ENCODE measurements at regions not wholly inside any gene's neighbourhood (a gene's known extent, or its start where the extent isn't known, plus 50 kb on each side); places are given as distances from the start of the nearest gene placed in this dataset.

DNA sequence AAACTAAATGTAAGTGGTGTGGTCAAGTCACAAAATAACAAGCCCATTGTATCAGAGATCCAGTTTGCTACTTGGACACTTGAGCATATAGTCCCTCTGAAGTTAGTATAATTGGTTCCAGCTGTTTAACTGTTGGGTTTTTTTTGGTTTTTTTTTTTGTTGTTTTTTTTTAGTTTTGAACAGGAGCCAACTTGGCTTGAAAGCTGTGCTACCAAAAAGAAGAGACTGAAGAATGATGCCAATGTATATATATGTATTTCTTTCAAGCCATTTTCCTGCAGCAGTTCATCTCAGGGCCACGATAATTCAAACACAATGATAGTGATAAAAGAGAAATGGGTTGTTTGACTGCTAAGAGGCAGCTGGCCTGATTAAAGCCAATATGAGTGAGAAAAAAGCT is 138.3 kb downstream of the PCDH18 start:
- no peaks in the 10 kb centered on the region for H3K27me3 ChIP-seq (ENCODE audit: low read length)
- no peak for ATAC-seq
- H3K36me3 ChIP-seq (ENCODE audit: low read depth, low read length) = no peaks in the 10 kb centered on the region
- H4K20me1 ChIP-seq (ENCODE audit: low read length) = no peaks in the 10 kb centered on the region
- no peak overlapping the region for H3K27ac ChIP-seq (ENCODE audit: low read length)
- H3K4me2 ChIP-seq (ENCODE audit: low read length) = no peak overlapping the region
- no peaks in the 10 kb centered on the region for H3K9me3 ChIP-seq (ENCODE audit: low read length)
- BruUV-seq (replicated peaks) = no TSS peak
- H3K9me2 ChIP-seq (replicated peaks; ENCODE audit: low read length) = no peaks in the 10 kb centered on the region
- no peaks in the 10 kb centered on the region for H3K79me2 ChIP-seq (ENCODE audit: low read length)
- DNase-seq = no peak
- CTCF ChIA-PET = no interaction called here
- no peaks in the 10 kb centered on the region for H3K4me1 ChIP-seq (ENCODE audit: insufficient read depth, low read length)
- H3K9ac ChIP-seq (ENCODE audit: low read length) = no peak overlapping the region
- POLR2A ChIA-PET (ENCODE audit: unreplicated experiment) = no interaction called here
- H3K4me3 ChIP-seq (ENCODE audit: low read length) = no peak overlapping the region
- TF ChIP-seq, protein P1, sequence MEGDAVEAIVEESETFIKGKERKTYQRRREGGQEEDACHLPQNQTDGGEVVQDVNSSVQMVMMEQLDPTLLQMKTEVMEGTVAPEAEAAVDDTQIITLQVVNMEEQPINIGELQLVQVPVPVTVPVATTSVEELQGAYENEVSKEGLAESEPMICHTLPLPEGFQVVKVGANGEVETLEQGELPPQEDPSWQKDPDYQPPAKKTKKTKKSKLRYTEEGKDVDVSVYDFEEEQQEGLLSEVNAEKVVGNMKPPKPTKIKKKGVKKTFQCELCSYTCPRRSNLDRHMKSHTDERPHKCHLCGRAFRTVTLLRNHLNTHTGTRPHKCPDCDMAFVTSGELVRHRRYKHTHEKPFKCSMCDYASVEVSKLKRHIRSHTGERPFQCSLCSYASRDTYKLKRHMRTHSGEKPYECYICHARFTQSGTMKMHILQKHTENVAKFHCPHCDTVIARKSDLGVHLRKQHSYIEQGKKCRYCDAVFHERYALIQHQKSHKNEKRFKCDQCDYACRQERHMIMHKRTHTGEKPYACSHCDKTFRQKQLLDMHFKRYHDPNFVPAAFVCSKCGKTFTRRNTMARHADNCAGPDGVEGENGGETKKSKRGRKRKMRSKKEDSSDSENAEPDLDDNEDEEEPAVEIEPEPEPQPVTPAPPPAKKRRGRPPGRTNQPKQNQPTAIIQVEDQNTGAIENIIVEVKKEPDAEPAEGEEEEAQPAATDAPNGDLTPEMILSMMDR (conservative IDR thresholded peaks at IDR 0.05; ENCODE audit: low read depth, low read length) = no peak
- TF ChIP-seq EZH2phosphoT487 (IDR thresholded peaks at IDR 0.05; ENCODE audit: borderline replicate concordance, low read length) = no peak
- no peak for TF ChIP-seq EZH2 (IDR thresholded peaks at IDR 0.05; ENCODE audit: low read length, unreplicated experiment)
- H3F3A ChIP-seq (ENCODE audit: low read length, unreplicated experiment) = no peaks in the 10 kb centered on the region
- intact Hi-C loops (cut with micrococcal nuclease) = no loop called here
- H2AFZ ChIP-seq (ENCODE audit: low read length) = no peak overlapping the region

DNA sequence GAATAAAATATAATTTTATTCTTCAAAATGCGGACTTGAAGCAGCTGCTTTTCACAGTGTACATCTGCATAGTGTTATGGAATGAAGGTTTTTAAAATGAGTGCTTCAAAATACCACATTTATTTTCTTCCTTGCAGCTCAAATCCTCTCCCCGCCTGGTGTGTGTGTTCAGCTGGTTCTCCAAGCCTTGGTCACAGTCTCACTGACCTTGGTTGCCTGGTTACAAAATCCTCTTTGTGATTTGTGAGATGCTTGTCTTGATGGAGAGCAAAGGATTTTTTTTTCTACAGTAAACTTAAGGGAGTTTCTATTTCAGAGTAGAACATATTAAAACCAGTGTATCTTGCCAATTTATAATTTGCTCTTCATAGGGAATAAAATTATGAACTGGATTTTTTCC is 139.2 kb downstream of the PCDH18 start:
- Histone ChIP-seq H4K20me1 (ENCODE audit: low read length) (no peaks in the 10 kb centered on the region), H2AFZ (ENCODE audit: low read length) (no peak overlapping the region), H3K36me3 (ENCODE audit: low read depth, low read length) (no peaks in the 10 kb centered on the region), H3K9ac (ENCODE audit: low read length) (no peak overlapping the region), H3K9me3 (ENCODE audit: low read length) (no peaks in the 10 kb centered on the region), H3K79me2 (ENCODE audit: low read length) (no peaks in the 10 kb centered on the region), H3K4me3 (ENCODE audit: low read length) (no peak overlapping the region), H3K27me3 (ENCODE audit: low read length) (no peaks in the 10 kb centered on the region), H3K4me1 (ENCODE audit: insufficient read depth, low read length) (no peaks in the 10 kb centered on the region), H3K27ac (ENCODE audit: low read length) (no peak overlapping the region), H3K9me2 (replicated peaks; ENCODE audit: low read length) (no peaks in the 10 kb centered on the region), H3K4me2 (ENCODE audit: low read length) (no peak overlapping the region), H3F3A (ENCODE audit: low read length, unreplicated experiment) (no peaks in the 10 kb centered on the region)
- POLR2A ChIA-PET (ENCODE audit: unreplicated experiment) = no interaction called here
- ATAC-seq (no peak), DNase-seq (no peak)
- TF ChIP-seq, protein P1 (conservative IDR thresholded peaks at IDR 0.05; ENCODE audit: low read depth, low read length) = no peak
- TF ChIP-seq EZH2 (IDR thresholded peaks at IDR 0.05; ENCODE audit: low read length, unreplicated experiment) (no peak), EZH2phosphoT487 (IDR thresholded peaks at IDR 0.05; ENCODE audit: borderline replicate concordance, low read length) (no peak)
- CTCF ChIA-PET = no interaction called here
- intact Hi-C loops (cut with micrococcal nuclease) = no loop called here
- BruUV-seq (replicated peaks) = no TSS peak

DNA sequence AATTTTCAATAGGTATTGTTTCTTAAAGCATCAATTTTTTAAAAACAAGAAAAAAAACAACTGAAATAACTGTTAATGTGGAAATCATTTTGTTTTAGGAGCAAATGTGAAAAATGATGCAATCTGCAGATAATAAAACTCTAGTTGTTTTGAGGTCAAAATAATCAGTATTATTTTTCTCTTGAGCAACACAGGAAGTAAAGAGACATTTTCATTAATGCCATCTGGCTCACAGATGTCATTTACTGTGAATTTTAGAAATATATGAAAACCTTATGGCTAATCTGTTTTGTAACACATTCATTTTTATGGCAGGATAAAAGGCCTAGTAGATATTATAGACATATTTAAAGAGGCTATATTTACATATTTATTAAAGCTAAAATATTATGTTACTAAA is 141.6 kb downstream of the PCDH18 start:
- TF ChIP-seq, protein P1 (conservative IDR thresholded peaks at IDR 0.05; ENCODE audit: low read depth, low read length) = no peak
- TF ChIP-seq EZH2 (IDR thresholded peaks at IDR 0.05; ENCODE audit: low read length, unreplicated experiment) = no peak
- no peak for TF ChIP-seq EZH2phosphoT487 (IDR thresholded peaks at IDR 0.05; ENCODE audit: borderline replicate concordance, low read length)

More for the DNA sequence above, 141.6 kb downstream of the PCDH18 start:
- no peaks in the 10 kb centered on the region for H3K4me1 ChIP-seq (ENCODE audit: insufficient read depth, low read length)
- no peaks in the 10 kb centered on the region for H3K9me2 ChIP-seq (replicated peaks; ENCODE audit: low read length)
- ChIA-PET POLR2A (ENCODE audit: unreplicated experiment) (no interaction called here), CTCF (no interaction called here)
- H3F3A ChIP-seq (ENCODE audit: low read length, unreplicated experiment) = no peaks in the 10 kb centered on the region
- no peak for DNase-seq
- no peaks in the 10 kb centered on the region for H3K36me3 ChIP-seq (ENCODE audit: low read depth, low read length)
- H3K79me2 ChIP-seq (ENCODE audit: low read length) = no peaks in the 10 kb centered on the region
- H4K20me1 ChIP-seq (ENCODE audit: low read length) = no peaks in the 10 kb centered on the region
- H3K27ac ChIP-seq (ENCODE audit: low read length) = no peak overlapping the region
- BruUV-seq (replicated peaks) = no TSS peak
- H3K27me3 ChIP-seq (ENCODE audit: low read length) = no peaks in the 10 kb centered on the region
- intact Hi-C loops (cut with micrococcal nuclease) = no loop called here
- no peak overlapping the region for H3K4me2 ChIP-seq (ENCODE audit: low read length)
- no peak overlapping the region for H2AFZ ChIP-seq (ENCODE audit: low read length)
- H3K4me3 ChIP-seq (ENCODE audit: low read length) = no peak overlapping the region
- no peak for ATAC-seq
- no peak overlapping the region for H3K9ac ChIP-seq (ENCODE audit: low read length)
- H3K9me3 ChIP-seq (ENCODE audit: low read length) = no peaks in the 10 kb centered on the region
